ENCODE measurements at regions not wholly inside any gene's neighbourhood (a gene's known extent, or its start where the extent isn't known, plus 50 kb on each side); places are given as distances from the start of the nearest gene placed in this dataset.

DNA sequence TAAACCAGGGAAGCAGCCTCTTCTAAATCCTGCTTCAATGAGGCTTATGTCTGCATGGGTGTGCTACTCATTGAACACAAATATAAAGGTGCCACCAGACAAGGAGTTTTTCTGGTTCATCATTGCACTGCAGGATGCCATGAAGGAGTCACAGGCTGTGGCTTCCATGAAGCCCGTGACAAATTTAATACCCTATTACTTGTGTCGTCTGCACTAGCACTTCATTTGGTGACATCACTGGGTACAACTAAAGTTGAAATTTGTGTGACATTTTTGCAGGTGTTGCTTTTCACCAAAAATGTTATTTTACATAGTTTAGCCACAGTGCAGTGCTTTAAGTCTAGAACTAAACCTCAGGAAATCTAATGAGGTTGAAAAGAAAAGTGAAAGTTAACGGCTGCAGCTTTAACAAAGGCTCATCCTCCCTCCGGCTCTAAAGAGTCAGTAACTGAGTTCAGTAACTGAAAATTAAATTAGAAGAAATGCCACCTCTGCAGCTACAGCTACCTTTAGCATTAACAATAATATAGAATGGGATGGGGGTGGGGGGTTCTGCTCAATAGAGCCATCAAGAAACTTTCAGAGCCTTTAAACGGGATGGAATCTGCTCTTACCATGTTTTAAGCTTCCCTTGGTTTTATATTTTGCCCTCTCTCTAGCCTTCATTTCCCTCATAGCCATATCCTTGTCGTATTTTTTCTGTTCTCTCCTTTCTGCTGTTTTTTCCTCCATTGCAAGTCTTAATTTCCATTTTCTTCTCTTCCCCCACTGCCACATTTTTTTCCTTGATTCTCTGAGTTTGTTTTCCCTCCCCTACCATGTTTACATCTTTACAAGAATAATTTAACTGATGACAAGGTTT lies 233.8 kb upstream of the TMEM161B start:
- Histone ChIP-seq H3K27me3 (replicated peaks; ENCODE audit: control insufficient read depth, insufficient read depth, low read length) (no peaks in the 10 kb centered on the region), H3K4me3 (ENCODE audit: low read depth, low read length) (no peak overlapping the region), H3K9me3 (no peaks in the 10 kb centered on the region), H3K36me3 (ENCODE audit: control insufficient read depth, insufficient read depth, low read length) (no peaks in the 10 kb centered on the region), H3K4me1 (no peaks in the 10 kb centered on the region)
- BruUV-seq (replicated peaks), result no TSS peak
- Mint-ChIP-seq H3K4me3 (ENCODE audit: unreplicated experiment) (no peak overlapping the region), H3K4me1 (ENCODE audit: low read depth, unreplicated experiment) (no peaks in the 10 kb centered on the region), H3K36me3 (ENCODE audit: insufficient read depth, unreplicated experiment) (no peaks in the 10 kb centered on the region), H3K27ac (ENCODE audit: unreplicated experiment) (no peak overlapping the region), H3K9me3 (ENCODE audit: unreplicated experiment) (no peaks in the 10 kb centered on the region), H3K27me3 (ENCODE audit: insufficient read depth, unreplicated experiment) (peaks cover 8% of the 10 kb centered on the region)
- ChIA-PET POLR2A (no interaction called here), CTCF (no interaction called here)
- TF ChIP-seq, protein P1, sequence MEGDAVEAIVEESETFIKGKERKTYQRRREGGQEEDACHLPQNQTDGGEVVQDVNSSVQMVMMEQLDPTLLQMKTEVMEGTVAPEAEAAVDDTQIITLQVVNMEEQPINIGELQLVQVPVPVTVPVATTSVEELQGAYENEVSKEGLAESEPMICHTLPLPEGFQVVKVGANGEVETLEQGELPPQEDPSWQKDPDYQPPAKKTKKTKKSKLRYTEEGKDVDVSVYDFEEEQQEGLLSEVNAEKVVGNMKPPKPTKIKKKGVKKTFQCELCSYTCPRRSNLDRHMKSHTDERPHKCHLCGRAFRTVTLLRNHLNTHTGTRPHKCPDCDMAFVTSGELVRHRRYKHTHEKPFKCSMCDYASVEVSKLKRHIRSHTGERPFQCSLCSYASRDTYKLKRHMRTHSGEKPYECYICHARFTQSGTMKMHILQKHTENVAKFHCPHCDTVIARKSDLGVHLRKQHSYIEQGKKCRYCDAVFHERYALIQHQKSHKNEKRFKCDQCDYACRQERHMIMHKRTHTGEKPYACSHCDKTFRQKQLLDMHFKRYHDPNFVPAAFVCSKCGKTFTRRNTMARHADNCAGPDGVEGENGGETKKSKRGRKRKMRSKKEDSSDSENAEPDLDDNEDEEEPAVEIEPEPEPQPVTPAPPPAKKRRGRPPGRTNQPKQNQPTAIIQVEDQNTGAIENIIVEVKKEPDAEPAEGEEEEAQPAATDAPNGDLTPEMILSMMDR (IDR thresholded peaks at IDR 0.05; ENCODE audit: insufficient read depth in 1 of 2, low read depth in 1 of 2, low read length in 1 of 2, severe bottlenecking in 1 of 2, unreplicated experiment in 1 of 2), result no peak
- intact Hi-C loops (cut with micrococcal nuclease; ENCODE audit: unreplicated experiment), result no loop called here
- no peak for DNase-seq

DNA sequence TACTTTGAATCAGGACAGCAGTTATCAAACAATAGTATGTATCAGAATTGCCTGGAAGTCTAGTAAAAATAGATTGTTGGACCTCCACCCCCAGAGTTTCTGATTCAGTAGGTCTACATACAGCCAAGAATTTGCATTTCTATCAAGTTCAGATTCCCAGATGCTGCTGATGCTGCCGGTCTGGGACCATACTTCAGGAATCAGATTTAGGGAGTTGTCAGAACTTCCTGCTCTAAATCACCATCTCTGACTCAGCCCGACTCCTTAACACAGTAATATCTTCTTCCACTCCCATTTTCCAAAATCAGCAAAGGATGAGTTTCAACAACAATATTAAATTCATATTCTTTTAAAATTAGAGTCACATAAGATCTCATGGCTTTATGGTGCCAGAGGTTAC lies 227.2 kb upstream of the TMEM161B start:
- H3K4me1 Mint-ChIP-seq (ENCODE audit: low read depth, unreplicated experiment), result no peaks in the 10 kb centered on the region
- intact Hi-C loops (cut with micrococcal nuclease; ENCODE audit: unreplicated experiment), result no loop called here
- no peak overlapping the region for H3K27ac Mint-ChIP-seq (ENCODE audit: unreplicated experiment)
- Histone ChIP-seq H3K9me3 (no peaks in the 10 kb centered on the region), H3K27me3 (replicated peaks; ENCODE audit: control insufficient read depth, insufficient read depth, low read length) (no peaks in the 10 kb centered on the region), H3K4me3 (ENCODE audit: low read depth, low read length) (no peak overlapping the region), H3K36me3 (ENCODE audit: control insufficient read depth, insufficient read depth, low read length) (no peaks in the 10 kb centered on the region), H3K4me1 (no peaks in the 10 kb centered on the region)
- no TSS peak for BruUV-seq (replicated peaks)
- no peaks in the 10 kb centered on the region for H3K36me3 Mint-ChIP-seq (ENCODE audit: insufficient read depth, unreplicated experiment)
- DNase-seq, result no peak
- no peak overlapping the region for H3K4me3 Mint-ChIP-seq (ENCODE audit: unreplicated experiment)
- TF ChIP-seq, protein P1 (IDR thresholded peaks at IDR 0.05; ENCODE audit: insufficient read depth in 1 of 2, low read depth in 1 of 2, low read length in 1 of 2, severe bottlenecking in 1 of 2, unreplicated experiment in 1 of 2), result no peak
- no peaks in the 10 kb centered on the region for H3K9me3 Mint-ChIP-seq (ENCODE audit: unreplicated experiment)
- ChIA-PET POLR2A (no interaction called here), CTCF (no interaction called here)
- peaks cover 19% of the 10 kb centered on the region for H3K27me3 Mint-ChIP-seq (ENCODE audit: insufficient read depth, unreplicated experiment)

DNA sequence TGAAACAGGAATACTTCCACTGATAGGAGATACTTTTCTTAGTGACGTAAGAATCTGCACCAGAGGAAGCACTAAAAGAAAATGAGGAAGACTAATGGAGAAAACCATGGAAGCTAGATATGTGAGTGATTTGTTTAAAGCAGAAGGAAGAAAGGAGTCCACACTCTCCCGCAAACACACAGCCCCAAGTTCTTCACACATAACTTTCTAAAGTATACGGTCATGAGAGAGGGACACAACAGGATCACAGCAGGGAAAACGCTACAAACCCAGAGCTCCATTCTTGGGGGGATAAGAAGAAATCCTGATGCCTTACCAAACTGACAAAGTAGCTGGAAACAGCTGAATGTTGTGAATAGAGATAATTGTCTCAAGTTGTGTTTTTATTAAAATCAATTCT lies 222.2 kb upstream of the TMEM161B start:
- CTCF ChIA-PET, result no interaction called here
- peaks cover 10% of the 10 kb centered on the region for H3K27me3 Mint-ChIP-seq (ENCODE audit: insufficient read depth, unreplicated experiment)

More for the DNA sequence above, 222.2 kb upstream of the TMEM161B start:
- Mint-ChIP-seq H3K36me3 (ENCODE audit: insufficient read depth, unreplicated experiment) (no peaks in the 10 kb centered on the region), H3K4me1 (ENCODE audit: low read depth, unreplicated experiment) (no peaks in the 10 kb centered on the region), H3K9me3 (ENCODE audit: unreplicated experiment) (no peaks in the 10 kb centered on the region), H3K27ac (ENCODE audit: unreplicated experiment) (no peak overlapping the region), H3K4me3 (ENCODE audit: unreplicated experiment) (no peak overlapping the region)
- POLR2A ChIA-PET, result no interaction called here
- no peak for DNase-seq
- no TSS peak for BruUV-seq (replicated peaks)
- intact Hi-C loops (cut with micrococcal nuclease; ENCODE audit: unreplicated experiment), result no loop called here
- Histone ChIP-seq H3K4me3 (ENCODE audit: low read depth, low read length) (no peak overlapping the region), H3K36me3 (ENCODE audit: control insufficient read depth, insufficient read depth, low read length) (no peaks in the 10 kb centered on the region), H3K27me3 (replicated peaks; ENCODE audit: control insufficient read depth, insufficient read depth, low read length) (no peaks in the 10 kb centered on the region; the same call in 1 of the 2 replicates), H3K9me3 (no peaks in the 10 kb centered on the region), H3K4me1 (no peaks in the 10 kb centered on the region)
- TF ChIP-seq, protein P1 (IDR thresholded peaks at IDR 0.05; ENCODE audit: insufficient read depth in 1 of 2, low read depth in 1 of 2, low read length in 1 of 2, severe bottlenecking in 1 of 2, unreplicated experiment in 1 of 2), result no peak

All from Caco-2 (cell line).